Fibroblast of mammary gland (primary cell): ENCODE measurements at regions not wholly inside any gene's neighbourhood (a gene's known extent, or its start where the extent isn't known, plus 50 kb on each side); places are given as distances from the start of the nearest gene placed in this dataset.

Experiments
- DNase-seq: peaks from one replicate; pipeline ENCODE4 v3.0.0-alpha.2; 2010; ENCODE audit warnings: low read depth
- H3K4me3 ChIP-seq: 2 replicates; pipeline ENCODE4 v1.5.1; 2011; ENCODE audit warnings: low read depth, mild to moderate bottlenecking, low read length, moderate library complexity; ENCODE audit not compliant: control insufficient read depth
- TF ChIP-seq, protein P1 (sequence below): conservative IDR thresholded peaks from 2 replicates; pipeline ENCODE4 v1.5.1; 2011; ENCODE audit warnings: low read depth, low read length, inconsistent platforms; ENCODE audit not compliant: control insufficient read depth, insufficient read depth

DNA sequence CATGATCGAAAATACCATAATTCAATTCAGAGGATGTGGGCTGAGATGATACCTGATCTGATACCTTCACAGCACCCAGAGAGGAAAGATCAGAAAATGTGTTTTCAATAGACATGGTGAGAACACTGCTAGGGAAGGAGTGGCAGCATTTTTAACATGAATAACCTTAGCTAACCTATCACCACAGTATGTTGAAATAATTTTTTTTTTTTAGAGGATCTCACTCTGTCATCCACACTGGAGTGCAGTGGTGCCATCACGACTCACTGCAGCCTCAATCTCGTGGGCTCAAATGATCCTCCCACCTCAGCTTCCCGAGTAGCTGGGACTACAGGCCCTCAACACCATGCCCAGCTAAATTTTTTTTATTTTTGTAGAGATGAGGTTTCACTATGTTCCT, 90.5 kb upstream of the RAPGEF2 start:
- H3K4me3 ChIP-seq: no peak overlapping the region
- TF ChIP-seq, protein P1, sequence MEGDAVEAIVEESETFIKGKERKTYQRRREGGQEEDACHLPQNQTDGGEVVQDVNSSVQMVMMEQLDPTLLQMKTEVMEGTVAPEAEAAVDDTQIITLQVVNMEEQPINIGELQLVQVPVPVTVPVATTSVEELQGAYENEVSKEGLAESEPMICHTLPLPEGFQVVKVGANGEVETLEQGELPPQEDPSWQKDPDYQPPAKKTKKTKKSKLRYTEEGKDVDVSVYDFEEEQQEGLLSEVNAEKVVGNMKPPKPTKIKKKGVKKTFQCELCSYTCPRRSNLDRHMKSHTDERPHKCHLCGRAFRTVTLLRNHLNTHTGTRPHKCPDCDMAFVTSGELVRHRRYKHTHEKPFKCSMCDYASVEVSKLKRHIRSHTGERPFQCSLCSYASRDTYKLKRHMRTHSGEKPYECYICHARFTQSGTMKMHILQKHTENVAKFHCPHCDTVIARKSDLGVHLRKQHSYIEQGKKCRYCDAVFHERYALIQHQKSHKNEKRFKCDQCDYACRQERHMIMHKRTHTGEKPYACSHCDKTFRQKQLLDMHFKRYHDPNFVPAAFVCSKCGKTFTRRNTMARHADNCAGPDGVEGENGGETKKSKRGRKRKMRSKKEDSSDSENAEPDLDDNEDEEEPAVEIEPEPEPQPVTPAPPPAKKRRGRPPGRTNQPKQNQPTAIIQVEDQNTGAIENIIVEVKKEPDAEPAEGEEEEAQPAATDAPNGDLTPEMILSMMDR: no peak
- DNase-seq: peak; percentile 64

- DNase-seq: no peak
- TF ChIP-seq, protein P1: no peak
- no peak overlapping the region for H3K4me3 ChIP-seq
Measured at GRCh38 chr4:159013692-159014091, 89.2 kb upstream of the RAPGEF2 start.

GRCh38 chr4:159014859-159015258, 88.0 kb upstream of the RAPGEF2 start:
- peak; percentile 45 for DNase-seq
- no peak overlapping the region for H3K4me3 ChIP-seq
- TF ChIP-seq, protein P1: no peak

DNA sequence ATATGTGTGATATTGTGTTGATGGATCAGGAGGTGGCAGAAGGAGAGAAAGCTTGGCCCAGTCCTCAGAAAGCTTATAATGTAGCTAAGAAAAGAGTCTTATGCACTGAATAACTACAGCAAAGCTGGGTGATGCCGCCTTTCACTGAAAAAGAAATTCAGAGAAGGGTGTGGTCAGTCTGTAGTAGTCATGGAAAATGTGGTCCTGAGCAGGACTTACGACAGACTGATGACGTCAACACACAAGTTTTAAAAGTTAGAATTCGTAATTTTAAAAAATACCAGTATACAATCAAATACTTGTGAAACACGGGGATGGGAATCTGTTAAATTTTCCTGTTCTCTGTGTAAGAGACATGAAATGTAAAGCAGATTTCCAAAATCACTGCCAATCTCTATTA, 87.0 kb upstream of the RAPGEF2 start:
- H3K4me3 ChIP-seq: no peak overlapping the region
- TF ChIP-seq, protein P1: no peak
- peak; percentile 72 for DNase-seq

GRCh38 chr4:159016593-159017024, 86.3 kb upstream of the RAPGEF2 start:
- no peak for DNase-seq
- no peak overlapping the region for H3K4me3 ChIP-seq
- TF ChIP-seq, protein P1: no peak

DNA sequence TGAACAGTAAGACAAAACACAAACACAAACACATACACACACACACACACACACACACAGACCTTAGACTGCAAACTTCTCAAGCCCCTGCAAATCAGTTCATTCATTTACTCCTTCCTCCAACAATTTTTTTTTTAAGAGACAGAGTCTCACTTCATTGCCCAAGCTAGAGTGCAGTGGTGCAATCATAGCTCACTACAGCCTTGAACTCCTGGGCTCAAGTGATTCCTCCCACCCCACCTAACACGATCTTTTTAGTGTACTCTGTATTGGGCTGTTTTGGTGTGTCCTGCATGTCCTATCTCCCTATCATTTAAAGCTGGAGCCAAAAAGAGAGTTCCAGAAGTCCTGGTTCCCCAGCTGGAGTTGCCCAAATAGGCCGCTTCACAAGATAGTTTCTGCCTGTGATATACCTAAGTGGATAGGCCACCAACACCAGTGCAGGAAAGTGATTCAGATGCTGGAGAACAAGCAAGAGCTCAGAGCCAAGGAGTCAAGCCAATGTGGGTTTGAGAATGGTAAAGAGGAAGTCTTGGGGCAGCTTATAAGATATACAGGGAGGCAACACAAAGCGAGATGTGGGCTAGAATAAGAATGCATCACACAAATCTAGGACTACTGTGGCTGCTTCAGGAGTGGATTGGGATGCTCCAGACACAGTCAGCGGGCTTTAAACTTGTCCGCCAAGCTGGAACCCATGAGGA, 85.4 kb upstream of the RAPGEF2 start:
- TF ChIP-seq, protein P1: no peak
- H3K4me3 ChIP-seq: no peak overlapping the region
- no peak for DNase-seq
